Upper lobe of left lung (tissue), 6 donors: ENCODE measurements at regions not wholly inside any gene's neighbourhood (a gene's known extent, or its start where the extent isn't known, plus 50 kb on each side); places are given as distances from the start of the nearest gene placed in this dataset.

ENCODE experiments used
- ATAC-seq, 2 donors: fragments of 200-7000 bp; cut with Tn5 transposase; one replicate each; pipeline ENCODE4 v1.9.1; 2022; ENCODE audit warnings: mild to moderate bottlenecking in 2 of 2, moderate library complexity in 2 of 2; ENCODE audit not compliant: low FRiP score in 2 of 2
- DNase-seq, 2 donors: peaks; one replicate each; pipeline ENCODE4 v3.0.0-alpha.2; 2019 to 2020
- H3K27ac ChIP-seq, 4 donors: fragments of 200-600 bp; sonication (generic); one replicate each; pipeline ENCODE4 v1.5.1; 2016 to 2019
- H3K27me3 ChIP-seq, 4 donors: fragments of 200-600 bp; sonication (generic); one replicate each; pipeline ENCODE4 v1.5.1; 2017 to 2019
- H3K36me3 ChIP-seq, 4 donors: fragments of 200-600 bp; sonication (generic); one replicate each; pipeline ENCODE4 v1.5.1; 2016 to 2019
- H3K4me1 ChIP-seq, 4 donors: fragments of 200-600 bp; sonication (generic); one replicate each; pipeline ENCODE4 v1.5.1; 2018 to 2019
- H3K4me3 ChIP-seq, 4 donors: fragments of 200-600 bp; sonication (generic); one replicate each; pipeline ENCODE4 v1.5.1; 2017 to 2019; ENCODE audit warnings: mild to moderate bottlenecking in 2 of 4, moderate library complexity in 1 of 4
- H3K9me3 ChIP-seq, 4 donors: fragments of 200-600 bp; sonication (generic); one replicate each; pipeline ENCODE4 v1.5.1; 2018 to 2019
- CTCF ChIP-seq, 6 experiments: fragments of 450-650 bp in 4 of 6; fragments of 200-600 bp in 2 of 6; sonication (generic) in 2 of 6; IDR thresholded peaks; one replicate each; pipeline ENCODE4 v1.5.1; 2016 to 2019; ENCODE audit warnings: antibody characterized with exemption in 6 of 6
- EP300 ChIP-seq, 4 donors: sonication (generic); formaldehyde crosslinking; IDR thresholded peaks; one replicate each; pipeline ENCODE4 v1.5.1; 2017; ENCODE audit warnings: antibody characterized with exemption in 4 of 4, control low read depth in 2 of 4
- POLR2A ChIP-seq, 4 donors: fragments of 450-650 bp; IDR thresholded peaks; one replicate each; pipeline ENCODE4 v1.5.1; 2016 to 2017; ENCODE audit warnings: antibody characterized with exemption in 4 of 4, mild to moderate bottlenecking in 2 of 4
- POLR2AphosphoS5 ChIP-seq, 2 donors: sonication (generic); formaldehyde crosslinking; IDR thresholded peaks; one replicate each; pipeline ENCODE4 v1.5.1; 2017; ENCODE audit warnings: antibody characterized with exemption in 2 of 2
- WGBS, 2 donors: methylation state at CpG; one replicate each; pipeline ENCODE4 v1.1.5; 2017 to 2018; 5-methylcytosine and 5-hydroxymethylcytosine counted together
- donor health status: DM: no; HTN: no; CAD: no; lungs with moderate emphysema.
- donor health status: DM: no; HTN: yes; CAD: no; lungs with severe emphysema.

GRCh38 chr15:70437882-70438451 lies 325.4 kb downstream of the UACA start:
- H3K4me1 ChIP-seq = peaks cover 0 to 11% (median 0%) of the 10 kb centered on the region in 4 donors
- WGBS, 2 donors = 92 to 96% methylated on average over 2 to 5 of the region's 5 CpGs
- no peaks in the 10 kb centered on the region for H3K36me3 ChIP-seq
- H3K27me3 ChIP-seq = no peaks in the 10 kb centered on the region
- ATAC-seq (no peak), DNase-seq (no peak)
- H3K4me3 ChIP-seq = no peak overlapping the region
- no peaks in the 10 kb centered on the region for H3K9me3 ChIP-seq
- TF ChIP-seq CTCF (IDR thresholded peaks at IDR 0.05) (no peak), EP300 (IDR thresholded peaks at IDR 0.05) (no peak), POLR2AphosphoS5 (IDR thresholded peaks at IDR 0.05) (no peak)
- H3K27ac ChIP-seq = no peak overlapping the region

- H3K27ac ChIP-seq = no peak overlapping the region
- no peaks in the 10 kb centered on the region for H3K27me3 ChIP-seq
- no peak for ATAC-seq
- H3K9me3 ChIP-seq = no peaks in the 10 kb centered on the region
- peaks cover 0 to 11% (median 0%) of the 10 kb centered on the region in 4 donors for H3K4me1 ChIP-seq
- H3K4me3 ChIP-seq = no peak overlapping the region
- DNase-seq = no peak
- H3K36me3 ChIP-seq = no peaks in the 10 kb centered on the region
- TF ChIP-seq CTCF (IDR thresholded peaks at IDR 0.05) (no peak), POLR2AphosphoS5 (IDR thresholded peaks at IDR 0.05) (no peak), EP300 (IDR thresholded peaks at IDR 0.05) (no peak), POLR2A (IDR thresholded peaks at IDR 0.05) (no peak)
- 95 to 98% methylated on average over 6 of the region's 6 CpGs for WGBS, 2 donors
Observed at GRCh38 chr15:70437089-70437488, 326.3 kb downstream of the UACA start.

GRCh38 chr15:70436428-70436827 lies 326.9 kb downstream of the UACA start:
- DNase-seq (no peak), ATAC-seq (no peak)
- 85 to 89% methylated on average over 3 of the region's 3 CpGs for WGBS, 2 donors
- no peaks in the 10 kb centered on the region for H3K36me3 ChIP-seq
- no peak for TF ChIP-seq POLR2A (IDR thresholded peaks at IDR 0.05)
- no peak for TF ChIP-seq CTCF (IDR thresholded peaks at IDR 0.05)
- TF ChIP-seq POLR2AphosphoS5 (IDR thresholded peaks at IDR 0.05) = no peak
- TF ChIP-seq EP300 (IDR thresholded peaks at IDR 0.05) = no peak
- no peak overlapping the region for H3K27ac ChIP-seq
- H3K27me3 ChIP-seq = no peaks in the 10 kb centered on the region
- H3K9me3 ChIP-seq = no peaks in the 10 kb centered on the region
- peaks cover 0 to 11% (median 0%) of the 10 kb centered on the region in 4 donors for H3K4me1 ChIP-seq
- H3K4me3 ChIP-seq = no peak overlapping the region

GRCh38 chr15:70435872-70436271 lies 327.5 kb downstream of the UACA start:
- no peak for TF ChIP-seq POLR2A (IDR thresholded peaks at IDR 0.05)
- no peak for TF ChIP-seq EP300 (IDR thresholded peaks at IDR 0.05)
- no peak for TF ChIP-seq CTCF (IDR thresholded peaks at IDR 0.05)
- no peak for TF ChIP-seq POLR2AphosphoS5 (IDR thresholded peaks at IDR 0.05)
- ATAC-seq = no peak
- Histone ChIP-seq H3K27ac (no peak overlapping the region), H3K36me3 (no peaks in the 10 kb centered on the region), H3K4me1 (peaks cover 0 to 11% (median 0%) of the 10 kb centered on the region in 4 donors), H3K4me3 (no peak overlapping the region), H3K9me3 (no peaks in the 10 kb centered on the region), H3K27me3 (no peaks in the 10 kb centered on the region)
- 83 to 93% methylated on average over 2 of the region's 2 CpGs for WGBS, 2 donors
- no peak for DNase-seq

GRCh38 chr15:70435369-70435768 lies 328.0 kb downstream of the UACA start:
- no peak for TF ChIP-seq POLR2A (IDR thresholded peaks at IDR 0.05)
- no peak for TF ChIP-seq POLR2AphosphoS5 (IDR thresholded peaks at IDR 0.05)
- TF ChIP-seq EP300 (IDR thresholded peaks at IDR 0.05) = no peak
- no peak for TF ChIP-seq CTCF (IDR thresholded peaks at IDR 0.05)
- Histone ChIP-seq H3K4me3 (no peak overlapping the region), H3K36me3 (no peaks in the 10 kb centered on the region), H3K4me1 (peaks cover 0 to 11% (median 0%) of the 10 kb centered on the region in 4 donors), H3K9me3 (no peaks in the 10 kb centered on the region), H3K27me3 (no peaks in the 10 kb centered on the region), H3K27ac (no peak overlapping the region)
- WGBS, 2 donors = 67 to 77% methylated on average over 3 of the region's 3 CpGs
- DNase-seq (no peak), ATAC-seq (no peak)
